Stromal cell of bone marrow (primary cell): ENCODE measurements at regions not wholly inside any gene's neighbourhood (a gene's known extent, or its start where the extent isn't known, plus 50 kb on each side); places are given as distances from the start of the nearest gene placed in this dataset.
"Not testable (repeated sequence)": the region's sequence is repeated elsewhere in the genome, so short reads cannot be mapped to it uniquely, and the experiment has no call there.

Experiments used
- DNase-seq: peaks from one replicate; pipeline ENCODE4 v3.0.0-alpha.2; 2012; ENCODE audit warnings: low read depth

DNA sequence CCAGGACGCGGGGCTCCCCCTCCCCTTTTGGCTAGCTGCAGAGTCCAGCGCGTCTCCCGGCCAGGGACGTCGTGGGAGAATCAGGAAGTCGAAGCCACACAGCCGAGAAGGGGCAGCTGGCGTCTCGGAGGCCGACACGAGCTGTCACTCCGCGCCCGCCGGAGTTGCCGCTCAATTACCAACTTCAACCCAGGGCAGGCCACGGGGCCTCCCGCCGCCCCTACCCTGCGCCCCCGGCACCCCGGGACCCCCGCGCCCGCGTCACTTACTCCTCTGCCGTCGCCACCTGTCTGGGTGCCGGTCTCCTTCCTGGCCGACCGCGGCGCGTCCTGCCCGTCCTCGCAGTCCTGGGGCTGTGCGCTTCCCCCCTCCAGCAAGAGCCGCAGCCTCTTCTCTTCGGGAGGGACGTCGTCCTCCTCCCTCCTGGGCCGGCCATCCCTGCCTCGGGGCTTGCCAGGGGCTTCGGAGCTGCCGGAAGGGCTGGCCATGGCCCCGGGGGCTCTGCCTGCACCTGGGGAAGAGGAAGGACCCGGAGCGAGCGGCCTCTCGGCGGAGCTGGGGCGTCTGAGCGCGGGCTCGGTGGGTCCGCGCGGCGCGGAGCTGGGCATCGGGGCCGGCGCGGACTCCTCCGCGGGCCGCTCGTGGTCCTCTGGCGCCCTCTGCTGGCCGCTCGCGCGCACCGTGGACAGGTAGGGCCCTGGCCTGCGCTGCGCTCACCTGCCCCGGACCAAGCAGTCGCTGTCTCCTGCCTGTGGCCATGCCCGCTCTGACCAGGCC lies 65.6 kb upstream of the CLEC6A start:
- not testable (repeated sequence) for DNase-seq

DNA sequence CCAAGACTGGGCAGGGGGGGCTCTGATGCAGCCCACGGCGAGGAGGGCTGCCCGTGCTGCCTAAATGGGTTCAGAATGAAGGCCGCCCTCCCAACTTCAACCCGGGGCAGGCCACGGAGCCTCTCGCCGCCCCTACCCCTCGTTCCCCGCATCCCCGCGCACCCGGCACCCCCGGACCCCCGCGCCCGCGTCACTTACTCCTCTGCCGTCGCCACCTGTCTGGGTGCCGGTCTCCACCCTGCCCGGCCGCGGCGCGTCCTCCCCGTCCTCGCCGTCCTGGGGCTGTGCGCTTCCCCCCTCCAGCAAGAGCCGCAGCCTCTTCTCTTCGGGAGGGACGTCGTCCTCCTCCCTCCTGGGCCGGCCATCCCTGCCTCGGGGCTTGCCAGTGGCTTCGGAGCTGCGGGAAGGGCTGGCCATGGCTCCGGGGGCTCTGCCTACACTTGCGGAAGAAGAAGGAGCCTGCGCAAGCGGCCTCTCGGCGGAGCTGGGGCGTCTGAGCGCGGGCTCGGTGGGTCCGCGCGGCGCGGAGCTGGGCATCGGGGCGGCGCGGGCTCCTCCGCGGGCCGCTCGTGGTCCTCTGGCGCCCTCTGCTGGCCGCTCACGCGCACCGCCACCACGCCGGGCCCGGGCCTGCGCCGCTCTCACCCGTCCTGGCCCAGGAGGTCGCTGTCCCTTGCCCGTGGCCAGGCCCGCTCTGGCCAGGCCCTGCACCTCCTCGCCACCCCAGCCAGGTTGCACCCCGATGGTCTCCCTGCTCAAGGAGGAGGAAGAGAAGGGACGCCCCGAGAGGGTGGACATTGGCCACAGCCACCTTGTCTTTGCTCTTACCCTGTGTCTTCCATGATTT lies 59.3 kb upstream of the CLEC6A start:
- not testable (repeated sequence) for DNase-seq

DNA sequence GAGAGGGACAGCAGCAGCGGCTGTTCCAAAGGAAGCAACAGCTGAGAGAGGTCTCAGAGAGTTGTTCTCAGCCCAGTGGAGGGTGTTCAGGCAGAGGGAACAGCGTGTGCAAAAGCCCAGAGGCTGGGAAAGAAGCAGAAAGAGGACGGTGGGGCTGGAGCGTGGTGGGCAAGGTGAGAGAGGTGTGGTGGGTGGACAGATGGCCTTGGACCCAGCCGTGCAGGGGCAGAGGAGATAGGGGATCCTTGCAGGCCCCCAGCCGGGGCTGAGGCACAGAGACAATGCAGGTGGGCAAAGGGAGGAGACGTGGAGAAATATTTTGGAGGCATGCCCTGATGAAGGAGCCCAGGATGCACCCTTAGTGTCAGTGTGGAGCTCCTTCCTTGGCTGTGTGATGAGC lies 58.4 kb upstream of the CLEC6A start:
- not testable (repeated sequence) for DNase-seq

DNA sequence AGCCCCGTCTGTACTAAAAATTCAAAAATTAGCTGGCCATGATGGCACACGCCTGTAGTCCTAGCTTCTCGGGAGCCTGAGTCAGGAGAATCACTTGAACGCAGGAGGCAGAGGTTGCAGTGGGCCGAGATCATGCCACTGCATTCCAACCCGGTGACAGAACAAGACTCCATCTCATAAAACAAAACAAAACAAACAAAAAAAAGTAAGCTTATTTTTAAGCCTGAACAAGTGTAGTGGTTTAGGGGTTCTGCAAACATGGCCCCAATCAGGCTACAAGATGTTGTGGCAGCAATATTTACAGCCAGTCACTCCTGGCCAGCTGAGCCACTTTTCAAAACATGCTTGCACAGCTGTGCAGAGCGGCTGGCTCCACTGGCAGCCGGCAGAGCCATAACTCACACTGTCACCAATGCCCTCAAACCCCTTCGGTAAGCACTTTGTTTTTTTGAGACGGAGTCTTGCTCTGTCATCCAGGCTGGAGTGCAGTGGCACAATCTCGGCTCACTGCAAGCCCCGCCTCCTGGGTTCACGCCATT lies 56.2 kb upstream of the CLEC6A start:
- not testable (repeated sequence) for DNase-seq

DNA sequence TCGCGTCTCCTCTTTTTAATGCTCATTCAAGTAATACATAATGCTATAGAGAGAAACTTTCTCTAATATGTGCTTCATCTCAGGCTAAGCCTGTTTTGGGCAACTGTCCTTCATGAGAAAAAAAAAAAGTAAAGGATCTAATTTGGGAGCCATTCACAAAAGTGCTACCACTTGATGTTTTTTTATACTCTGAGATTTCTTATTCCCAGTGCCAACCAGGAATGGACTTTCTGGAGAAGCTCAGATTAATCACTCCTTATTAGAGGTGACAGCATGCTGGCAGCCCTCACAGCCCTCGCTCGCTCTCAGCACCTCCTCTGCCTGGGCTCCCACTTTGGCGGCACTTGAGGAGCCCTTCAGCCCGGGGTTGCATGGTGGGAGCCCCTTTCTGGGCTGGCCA lies 51.9 kb upstream of the CLEC6A start:
- DNase-seq = not testable (repeated sequence)

DNA sequence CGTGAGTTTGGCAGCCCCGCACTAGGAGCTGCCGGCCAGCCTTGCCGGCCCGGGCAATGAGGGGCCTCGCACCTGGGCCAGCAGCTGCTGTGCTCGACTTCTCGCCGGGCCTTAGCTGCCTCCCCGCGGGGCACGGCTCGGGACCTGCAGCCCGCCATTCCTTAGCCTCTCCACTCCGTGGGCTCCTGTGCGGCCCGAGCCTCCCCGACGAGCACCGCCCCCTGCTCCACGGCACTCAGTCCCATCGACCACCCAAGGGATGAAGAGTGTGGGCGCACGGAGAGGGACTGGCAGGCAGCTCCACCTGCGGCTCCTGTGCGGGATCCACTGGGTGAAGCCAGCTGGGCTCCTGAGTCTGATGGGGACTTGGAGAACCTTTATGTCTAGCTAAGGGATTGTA lies 51.4 kb upstream of the CLEC6A start:
- DNase-seq = not testable (repeated sequence)
